ENCODE measurements at regions not wholly inside any gene's neighbourhood (a gene's known extent, or its start where the extent isn't known, plus 50 kb on each side); places are given as distances from the start of the nearest gene placed in this dataset.
"Not testable (repeated sequence)": the region's sequence is repeated elsewhere in the genome, so short reads cannot be mapped to it uniquely, and the experiment has no call there.

DNA sequence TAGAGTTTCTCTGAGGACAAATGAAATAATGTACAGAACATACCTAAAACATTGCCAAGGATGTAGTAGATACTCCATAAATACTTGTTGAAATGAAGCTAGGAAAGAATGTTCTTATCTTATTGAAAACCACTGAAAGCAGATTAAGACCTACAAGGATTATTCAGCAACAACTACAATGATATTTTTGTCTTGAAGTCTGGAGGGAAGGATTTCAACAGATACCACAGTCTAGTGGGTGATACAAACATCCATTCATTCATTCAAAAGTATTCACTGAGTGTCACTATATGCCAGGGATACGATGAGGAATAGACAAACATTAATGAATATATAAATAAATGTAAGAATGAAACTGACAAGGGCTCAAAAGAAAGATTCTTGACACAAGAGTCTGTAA lies 74.7 kb upstream of the THBS1 start:
- no peak for DNase-seq (ENCODE audit: low read depth)

DNA sequence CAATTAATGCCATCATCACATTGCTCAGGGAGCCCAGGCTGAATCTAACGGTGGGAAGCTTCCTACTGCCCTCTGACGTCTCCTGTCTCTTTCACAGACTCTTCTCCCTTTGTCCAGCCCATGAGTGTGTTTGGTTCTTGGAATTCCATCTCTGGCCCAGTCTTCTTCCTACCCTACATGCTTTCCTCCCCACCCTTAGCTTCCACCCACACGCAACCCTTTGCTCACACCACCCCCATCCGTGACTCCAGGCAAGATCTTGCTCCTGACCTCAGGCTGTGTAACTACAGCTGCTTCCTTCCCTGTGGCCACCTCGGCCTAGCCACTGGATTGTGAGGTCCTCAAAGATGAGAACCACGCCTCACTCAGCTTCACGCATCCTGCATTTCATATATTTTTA lies 72.3 kb upstream of the THBS1 start:
- DNase-seq (ENCODE audit: low read depth): no peak

DNA sequence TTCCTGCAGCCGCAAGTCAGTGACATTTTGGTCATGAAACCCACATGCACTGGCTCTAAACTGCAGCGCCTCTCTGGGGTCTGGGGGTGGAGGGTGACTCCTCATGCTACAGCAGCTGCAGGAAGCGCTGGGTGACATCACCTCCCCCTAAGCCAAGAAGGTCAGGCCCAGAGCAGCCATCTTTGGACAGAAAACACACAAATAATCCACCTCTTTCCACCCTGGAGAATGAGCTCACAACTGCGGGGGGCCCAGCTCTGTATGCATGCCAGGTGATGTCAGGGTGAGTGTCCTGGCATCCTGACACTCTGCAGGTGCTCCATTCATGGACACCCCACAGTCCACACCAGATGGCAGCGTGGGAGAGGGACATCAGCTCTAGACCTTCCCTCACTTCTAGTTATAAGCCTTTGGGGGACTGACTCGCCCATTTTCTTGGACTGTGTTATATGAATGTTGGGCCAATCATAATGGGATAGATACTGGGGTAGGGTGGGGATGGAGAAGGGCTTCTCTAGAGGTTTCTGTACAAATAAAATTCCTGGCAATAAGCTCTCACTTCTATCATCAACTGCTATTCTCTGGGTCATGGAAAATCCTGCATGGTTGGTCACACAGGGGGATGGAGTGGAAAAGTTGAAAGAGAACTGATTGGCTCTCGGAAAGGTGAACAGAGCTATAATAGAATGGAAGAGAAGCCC lies 70.7 kb upstream of the THBS1 start:
- no peak for DNase-seq (ENCODE audit: low read depth)

GRCh38 chr15:39511000-39511915 lies 69.6 kb upstream of the THBS1 start:
- DNase-seq (ENCODE audit: low read depth): no peak

GRCh38 chr15:39511916-39512260 lies 69.0 kb upstream of the THBS1 start:
- DNase-seq (ENCODE audit: low read depth): no peak

DNA sequence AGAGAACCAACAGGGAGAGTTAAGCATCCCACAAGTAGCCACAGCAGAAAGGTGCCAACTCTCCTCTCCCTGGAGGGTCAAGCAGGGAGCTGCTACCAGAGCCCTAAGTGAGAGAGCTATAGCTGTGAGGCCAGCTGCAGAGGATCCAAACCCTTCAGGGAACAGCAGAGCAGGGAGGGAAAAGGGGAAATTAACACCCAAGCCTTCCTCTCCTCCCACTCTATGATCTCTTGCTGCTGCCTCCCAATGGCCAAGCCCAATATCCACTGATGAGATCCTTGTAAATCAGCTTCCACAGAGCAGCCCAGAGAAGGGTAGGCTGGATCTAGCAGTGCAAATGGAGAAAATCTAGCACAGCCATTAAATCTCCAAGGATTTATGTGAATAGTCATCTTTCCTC lies 68.2 kb upstream of the THBS1 start:
- DNase-seq (ENCODE audit: low read depth): no peak

- no peak for DNase-seq (ENCODE audit: low read depth)
These were observed 66.9 kb upstream of the THBS1 start for GRCh38 chr15:39513936-39514335.

DNA sequence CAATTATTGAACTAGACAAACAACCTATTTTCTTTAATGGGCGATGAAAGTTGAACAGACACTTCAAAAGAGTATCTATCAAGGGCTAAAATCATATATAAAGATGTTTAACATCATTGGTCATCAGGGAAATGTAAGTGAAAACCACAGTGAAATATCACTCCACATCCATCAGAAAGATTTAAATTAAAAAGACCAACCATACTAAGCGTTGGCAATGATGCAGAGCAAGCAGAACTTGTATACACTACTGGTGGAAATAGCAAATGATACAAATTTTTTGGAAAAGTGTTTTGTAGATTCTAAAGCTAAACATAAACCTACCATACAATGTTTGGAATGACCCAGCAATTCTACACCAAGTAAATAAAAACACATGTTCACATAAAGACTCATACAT lies 65.9 kb upstream of the THBS1 start:
- no peak for DNase-seq (ENCODE audit: low read depth)

DNA sequence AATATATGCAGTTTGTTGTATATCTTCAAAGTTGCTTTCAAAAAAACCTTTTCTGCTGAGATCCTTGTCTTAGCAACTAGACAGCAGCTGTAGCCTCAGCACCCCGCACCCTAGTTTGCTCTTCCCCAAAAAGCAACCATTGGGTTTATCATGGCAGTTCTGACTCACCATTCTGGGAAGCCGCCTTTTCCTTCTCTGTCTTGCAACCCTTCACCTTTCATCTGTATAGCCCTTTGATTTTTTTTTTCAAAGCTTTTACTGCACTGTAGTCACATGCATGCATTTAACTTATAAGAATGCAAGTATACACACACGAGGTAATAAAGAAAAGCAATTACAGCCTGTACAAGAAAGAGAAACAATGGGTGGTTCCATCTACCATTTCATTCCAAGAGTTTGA lies 65.1 kb upstream of the THBS1 start:
- DNase-seq (ENCODE audit: low read depth): no peak

DNA sequence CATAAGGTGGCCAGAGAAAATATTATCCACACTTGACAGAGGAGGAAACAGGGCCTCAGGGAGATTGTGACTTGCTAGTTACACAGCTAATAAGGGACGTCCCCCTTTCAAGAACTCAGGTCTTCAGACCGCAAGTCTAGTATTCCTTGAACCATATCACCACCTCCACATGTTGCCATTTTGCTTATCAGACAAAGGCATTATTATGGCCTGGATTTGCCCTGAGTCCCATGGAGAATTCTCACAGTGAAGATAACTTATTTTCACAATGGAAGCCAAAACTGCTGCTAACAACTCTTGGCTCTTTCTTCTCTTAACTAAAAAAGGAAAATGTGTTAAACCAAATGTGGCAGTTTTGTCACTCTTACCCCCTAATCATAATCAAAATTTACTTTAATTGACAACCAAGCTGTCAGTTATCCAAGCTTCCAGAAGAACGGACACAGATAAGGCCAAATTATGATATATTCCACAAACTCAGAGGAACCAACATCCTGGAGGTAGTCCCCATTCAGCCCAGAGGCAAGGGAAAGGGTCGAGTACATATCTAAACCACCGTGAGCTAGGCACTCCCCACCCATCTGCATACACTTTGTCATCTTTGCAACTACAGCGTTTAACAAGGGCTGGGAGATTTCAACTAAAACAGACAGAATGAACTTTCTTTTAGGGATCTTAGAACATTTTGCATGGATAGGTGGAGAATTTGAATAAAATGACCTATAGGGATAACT lies 63.6 kb upstream of the THBS1 start:
- DNase-seq (ENCODE audit: low read depth): no peak

- not testable (repeated sequence) for DNase-seq (ENCODE audit: low read depth)
These were observed 56.9 kb upstream of the THBS1 start for GRCh38 chr15:39523968-39524367.

- no peak for DNase-seq (ENCODE audit: low read depth)
These were observed 51.4 kb upstream of the THBS1 start for GRCh38 chr15:39529457-39529856.

GRCh38 chr15:39530480-39531342 lies 50.2 kb upstream of the THBS1 start:
- no peak for DNase-seq (ENCODE audit: low read depth)
